Midbrain (tissue), 1 donor: ENCODE measurements at regions not wholly inside any gene's neighbourhood (a gene's known extent, or its start where the extent isn't known, plus 50 kb on each side); places are given as distances from the start of the nearest gene placed in this dataset.
"Not testable (repeated sequence)": the region's sequence is repeated elsewhere in the genome, so short reads cannot be mapped to it uniquely, and the experiment has no call there.

Experiments
- DNase-seq: peaks from one replicate; lab custom pipeline; 2025; lab: John Stamatoyannopoulos, UW

DNA sequence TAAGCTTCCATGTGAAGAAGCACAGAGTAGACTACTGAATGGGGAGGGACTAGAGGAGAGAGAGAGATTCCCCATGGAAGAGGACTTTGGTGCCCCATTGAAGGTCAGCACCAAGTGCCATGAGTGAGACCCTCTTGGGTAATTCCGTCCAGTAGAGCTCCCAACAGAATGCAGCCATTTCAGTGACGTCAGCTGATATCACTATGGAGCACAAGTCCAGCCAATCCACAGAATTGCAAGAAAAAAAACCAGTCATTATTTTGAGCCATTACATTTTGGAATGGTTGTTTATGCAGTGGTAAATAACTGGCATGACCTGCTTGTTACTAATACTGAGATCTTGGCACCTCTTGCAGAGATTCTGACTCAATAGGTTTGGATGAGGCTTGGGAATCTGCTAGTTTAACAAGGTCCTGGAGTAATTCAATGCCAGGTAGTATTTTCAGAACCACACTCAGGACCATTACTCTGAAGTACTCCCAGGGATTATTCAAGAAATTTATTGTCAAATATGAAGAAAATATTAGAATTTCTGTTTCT is 52.6 kb upstream of the SP8 start:
- no peak for DNase-seq

DNA sequence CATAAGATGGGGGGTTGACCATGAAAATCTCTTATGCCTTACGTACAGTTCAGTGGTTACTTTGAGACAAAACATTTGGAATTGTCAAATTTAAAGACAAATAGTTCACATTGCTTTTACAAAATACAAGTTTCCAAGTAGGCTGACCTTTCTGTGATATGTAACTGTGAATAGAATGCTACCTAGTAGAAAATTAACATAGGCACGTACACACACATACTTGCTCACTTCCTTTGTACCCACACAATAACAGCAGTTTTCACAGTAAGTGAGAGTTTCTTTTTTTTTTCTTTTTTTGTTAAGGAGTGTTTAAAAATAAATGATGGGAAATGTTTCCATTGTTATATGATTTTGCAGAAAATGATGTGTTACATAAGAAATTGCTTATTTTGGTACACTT is 53.3 kb upstream of the SP8 start:
- DNase-seq, result no peak

DNA sequence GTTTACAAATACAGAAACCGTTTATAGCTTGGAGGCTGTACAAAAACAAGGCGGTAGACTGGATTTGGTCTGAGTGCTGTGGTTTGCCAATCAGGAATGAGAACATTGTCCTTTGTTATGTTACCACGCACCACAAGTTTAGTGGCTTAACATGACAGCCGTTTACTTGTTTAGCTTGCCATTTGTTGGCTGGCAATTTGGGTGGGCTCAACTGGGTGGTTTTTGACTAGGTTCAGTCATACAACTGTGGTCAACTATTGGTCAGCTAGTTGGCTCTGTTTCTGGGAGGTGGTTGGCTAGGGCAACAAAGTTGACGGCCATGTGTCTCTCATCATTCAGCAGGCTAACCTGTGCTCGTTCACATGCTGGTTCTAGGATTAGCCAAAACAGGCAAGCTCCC is 60.1 kb upstream of the SP8 start:
- no peak for DNase-seq

DNA sequence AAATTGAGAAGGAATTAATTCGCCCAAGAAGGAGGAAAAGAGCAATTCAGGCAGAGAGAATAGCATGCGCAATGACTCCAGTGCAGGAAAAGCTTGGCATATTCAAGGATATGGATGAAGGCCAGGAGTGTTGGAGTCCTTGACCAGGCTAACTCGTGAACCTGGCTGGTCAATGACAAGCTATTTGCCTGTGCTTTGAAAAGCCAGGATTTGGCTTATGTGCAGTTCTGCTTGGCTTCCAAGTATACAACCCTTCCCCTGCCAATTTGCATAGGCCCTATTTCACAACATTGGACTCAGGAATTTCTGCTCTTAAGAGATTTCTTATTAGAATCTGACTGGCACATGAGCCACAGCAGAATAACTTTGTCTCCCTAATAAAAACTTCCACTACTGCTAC is 72.3 kb upstream of the SP8 start:
- peak; percentile 66 for DNase-seq

DNA sequence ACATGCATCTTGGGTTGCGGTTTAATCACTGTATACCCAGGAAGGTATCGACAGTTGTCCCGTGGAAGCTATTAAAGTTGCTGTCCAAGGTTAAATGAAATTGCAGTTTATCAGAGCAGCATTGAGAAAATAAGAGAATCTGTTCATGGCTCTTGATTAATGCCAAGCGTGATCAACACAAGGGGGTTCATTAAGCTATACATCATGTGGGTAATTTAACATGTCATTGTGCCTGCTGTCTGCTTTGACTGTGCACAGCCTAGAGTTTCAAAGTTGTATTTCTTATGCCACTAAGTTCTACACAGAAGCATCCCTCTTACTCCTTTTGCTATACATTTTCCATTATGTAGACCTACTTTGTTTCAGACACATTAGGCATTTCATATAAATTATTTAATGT is 74.8 kb upstream of the SP8 start:
- no peak for DNase-seq

DNA sequence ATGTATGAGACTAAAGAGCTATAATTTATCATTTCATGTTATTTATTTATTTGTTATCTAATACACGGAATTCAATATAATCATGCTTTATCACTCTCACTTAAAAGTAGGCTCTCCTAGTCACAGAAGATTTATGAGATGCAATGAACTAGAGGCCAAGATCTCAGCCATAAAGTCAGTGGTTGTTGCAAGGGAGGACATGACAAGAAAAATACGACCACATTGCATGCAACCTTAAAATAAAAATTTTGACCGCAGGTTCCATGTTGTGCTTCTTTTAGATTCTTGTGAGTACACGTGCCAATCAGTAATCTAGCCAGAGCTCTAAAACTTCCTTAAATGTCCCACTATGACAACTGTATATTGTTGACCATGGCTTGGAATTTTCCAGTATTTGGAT is 75.9 kb upstream of the SP8 start:
- DNase-seq, result no peak

DNA sequence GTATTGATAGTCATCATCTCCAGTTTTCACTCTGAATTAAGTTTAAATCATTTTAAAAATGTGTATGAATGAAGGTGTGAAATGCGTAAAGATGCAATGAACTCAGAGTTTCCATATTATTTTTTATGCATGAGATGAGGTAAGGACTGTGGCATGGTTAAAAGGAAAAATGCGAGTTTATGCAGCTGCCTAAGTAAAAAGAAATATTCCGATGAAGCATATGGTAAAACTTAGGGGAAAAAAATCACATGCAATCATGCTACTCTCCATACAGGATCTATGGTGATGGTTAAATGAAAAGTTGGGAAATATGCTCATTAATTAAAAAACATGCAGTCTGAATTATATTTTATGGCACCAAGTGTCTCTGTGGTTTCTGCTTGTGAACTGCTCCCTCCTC is 77.5 kb upstream of the SP8 start:
- no peak for DNase-seq

DNA sequence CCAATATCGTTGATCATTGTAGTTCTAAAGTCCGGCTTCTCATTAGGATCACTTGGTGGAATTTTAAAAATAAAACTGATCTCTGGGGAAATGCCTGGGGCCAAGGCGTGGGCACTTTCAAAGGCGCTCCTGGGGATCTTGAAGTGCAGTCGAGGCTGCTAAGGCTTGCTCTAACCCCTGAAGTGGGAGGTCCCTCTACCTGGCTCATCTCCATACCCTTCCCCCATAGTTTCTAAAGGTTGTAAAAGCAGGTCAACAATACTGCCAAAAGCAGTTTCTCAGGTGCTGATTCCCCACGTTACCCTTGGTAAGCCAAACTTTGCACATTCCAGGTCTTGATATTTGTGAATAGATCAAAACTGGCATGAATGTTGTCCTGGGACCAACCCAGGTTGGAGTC is 79.0 kb upstream of the SP8 start:
- DNase-seq, result no peak

DNA sequence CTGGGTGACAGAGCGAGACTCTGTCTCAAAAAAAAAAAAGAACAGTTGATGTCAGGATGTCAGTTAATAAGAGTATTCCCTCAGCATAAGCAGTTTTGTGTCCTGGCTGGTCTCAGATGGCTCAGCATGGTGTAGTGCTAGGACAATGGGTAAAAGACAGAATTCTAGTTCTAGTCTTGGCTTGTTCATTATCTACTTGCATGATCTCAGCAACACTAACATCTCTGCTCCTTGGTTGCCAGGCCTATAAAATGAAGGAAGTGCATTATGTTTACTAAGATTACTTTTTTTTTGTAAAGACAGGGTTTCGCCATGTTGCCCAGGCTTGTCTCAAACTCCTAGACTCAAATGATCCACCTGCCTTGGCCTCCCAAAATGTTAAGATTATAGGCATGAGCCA is 84.3 kb upstream of the SP8 start:
- no peak for DNase-seq

DNA sequence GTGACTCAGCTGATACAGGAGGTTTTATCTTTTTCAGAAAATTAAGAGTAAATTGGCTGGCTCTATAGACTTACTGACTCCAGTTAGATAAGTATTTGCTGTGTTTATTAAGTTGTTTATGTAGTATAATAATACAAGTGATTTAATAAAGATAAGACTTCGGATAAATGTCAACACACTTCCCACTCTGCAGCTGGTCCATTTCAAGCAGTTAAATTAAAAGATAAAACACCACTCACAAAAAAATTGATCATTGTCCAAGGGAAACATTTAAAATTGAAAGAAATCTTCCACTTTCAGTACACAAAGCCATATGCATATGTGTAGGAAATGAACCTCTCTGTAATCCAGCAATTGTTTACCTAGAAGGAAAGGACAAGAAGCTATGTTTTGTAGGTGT is 106.1 kb upstream of the SP8 start:
- no peak for DNase-seq

DNA sequence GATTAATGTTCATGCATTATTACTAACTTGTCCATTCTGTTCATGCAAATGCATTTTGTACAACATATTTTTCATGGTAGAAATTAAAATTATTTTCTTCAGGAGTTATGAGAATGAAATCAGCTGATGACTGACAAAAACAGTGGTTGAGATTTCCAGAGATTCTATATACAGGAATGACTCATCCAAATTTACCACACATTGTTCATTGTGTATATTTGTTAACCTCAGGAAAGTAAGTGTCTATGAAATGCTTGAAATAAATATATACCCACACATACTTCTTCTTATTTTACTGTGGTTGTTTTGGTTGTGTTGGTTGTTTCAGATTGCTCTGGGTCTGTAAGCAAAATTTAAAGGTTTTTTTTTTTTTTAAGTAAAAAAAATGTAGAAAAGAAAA is 108.1 kb upstream of the SP8 start:
- no peak for DNase-seq

DNA sequence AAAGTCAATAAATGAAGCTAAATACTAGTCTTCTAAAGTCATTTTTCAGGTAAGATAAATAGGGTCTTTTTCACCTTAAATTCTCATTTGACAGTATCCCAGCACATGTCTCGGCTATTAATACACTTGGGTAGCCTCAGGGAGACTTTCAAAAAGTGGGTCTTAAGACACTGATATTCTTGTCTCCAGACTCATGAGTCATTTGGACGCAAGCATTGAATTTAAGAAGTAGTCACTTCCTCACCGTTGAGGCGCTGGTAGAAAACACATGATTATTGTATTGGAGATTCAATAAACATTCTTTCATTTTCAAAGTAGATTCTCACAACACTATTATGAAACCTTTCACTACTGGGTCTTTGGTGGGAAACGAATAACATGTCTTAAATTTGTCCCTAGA is 108.9 kb upstream of the SP8 start:
- no peak for DNase-seq

DNA sequence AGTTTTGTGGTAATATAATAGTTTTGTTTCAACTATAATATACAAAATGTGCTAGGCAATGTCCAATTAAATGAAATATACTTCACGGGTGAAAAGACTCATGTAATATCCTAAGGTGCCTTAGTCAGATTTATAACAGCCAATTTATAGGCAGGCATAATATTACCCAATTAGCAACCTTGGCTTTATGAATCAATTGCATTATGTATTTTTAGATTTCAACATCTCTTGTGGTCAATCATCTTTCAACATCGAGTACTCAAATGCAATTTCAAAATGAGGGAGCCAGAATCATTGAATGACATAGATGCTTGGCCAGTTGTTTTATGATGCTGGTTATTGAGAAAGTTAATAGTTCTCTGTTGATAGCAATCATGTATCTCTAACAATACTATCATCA is 110.3 kb upstream of the SP8 start:
- DNase-seq, result no peak

DNA sequence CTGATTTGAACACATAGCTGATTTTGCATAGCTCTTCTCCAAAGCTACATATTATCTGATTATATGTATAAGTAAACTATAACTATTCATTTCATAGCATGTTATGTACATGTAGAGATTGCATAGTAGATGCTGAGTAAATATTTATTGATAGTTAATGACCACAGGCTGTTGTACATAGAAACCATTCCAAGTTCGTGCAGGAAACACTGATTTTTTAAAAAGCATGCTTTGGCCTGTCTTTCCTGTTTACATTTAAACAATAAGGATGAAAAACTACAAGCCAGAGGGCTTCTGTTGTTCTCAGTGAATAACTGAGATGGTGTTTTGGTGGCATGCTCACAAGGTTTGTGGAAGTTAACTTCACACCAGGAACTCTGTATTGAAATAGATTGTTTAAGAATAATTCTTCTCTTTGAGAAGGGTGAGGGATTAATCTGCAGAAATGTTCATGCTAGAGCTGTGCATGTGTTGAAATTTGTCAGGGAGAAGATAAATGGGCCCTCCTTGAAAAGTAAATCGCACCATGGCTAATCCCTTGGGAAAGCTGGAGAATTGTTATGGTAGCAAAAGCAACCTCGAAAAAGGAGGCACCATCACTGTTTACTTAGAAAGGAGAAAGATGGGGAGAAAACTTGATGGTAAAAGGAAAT is 120.2 kb upstream of the SP8 start:
- DNase-seq, result no peak

DNA sequence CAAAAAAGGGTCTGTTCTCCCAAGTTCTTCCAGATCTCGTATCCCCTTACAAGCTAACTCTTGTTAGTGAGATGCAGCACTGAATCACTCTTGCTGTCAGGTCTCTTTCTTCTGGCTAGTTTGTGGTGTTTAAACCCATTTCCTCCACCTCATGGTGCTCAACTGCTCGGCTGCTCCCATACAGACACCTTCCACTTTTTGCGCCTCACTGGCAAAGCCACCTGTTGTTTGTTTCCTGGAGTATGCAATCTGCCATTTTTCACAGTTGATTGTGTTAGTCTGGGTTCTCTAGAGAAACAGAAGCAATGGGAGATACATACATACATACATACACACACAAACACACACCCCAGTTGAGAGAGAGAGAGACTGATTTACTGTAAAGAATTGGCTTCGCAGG is 124.4 kb upstream of the SP8 start:
- no peak for DNase-seq

DNA sequence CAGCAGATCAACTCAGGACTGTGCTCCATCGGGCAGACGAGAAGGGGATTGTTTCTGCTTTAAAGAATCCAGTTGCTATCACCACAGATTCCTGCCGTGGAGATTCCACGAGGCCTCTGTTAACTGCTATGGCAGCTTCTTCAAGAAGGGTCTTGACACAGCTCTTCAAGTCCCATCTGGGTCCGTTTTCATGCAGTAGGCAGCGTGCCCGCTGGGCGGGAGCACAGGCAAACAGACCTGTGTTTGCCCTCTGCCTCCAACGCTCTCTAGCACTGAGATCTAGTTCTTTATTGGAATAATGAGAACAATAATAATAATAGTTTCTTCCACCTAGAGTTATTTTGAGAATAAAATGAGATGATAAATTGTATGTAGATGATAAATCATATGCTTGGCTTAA is 127.2 kb upstream of the SP8 start:
- DNase-seq, result no peak

DNA sequence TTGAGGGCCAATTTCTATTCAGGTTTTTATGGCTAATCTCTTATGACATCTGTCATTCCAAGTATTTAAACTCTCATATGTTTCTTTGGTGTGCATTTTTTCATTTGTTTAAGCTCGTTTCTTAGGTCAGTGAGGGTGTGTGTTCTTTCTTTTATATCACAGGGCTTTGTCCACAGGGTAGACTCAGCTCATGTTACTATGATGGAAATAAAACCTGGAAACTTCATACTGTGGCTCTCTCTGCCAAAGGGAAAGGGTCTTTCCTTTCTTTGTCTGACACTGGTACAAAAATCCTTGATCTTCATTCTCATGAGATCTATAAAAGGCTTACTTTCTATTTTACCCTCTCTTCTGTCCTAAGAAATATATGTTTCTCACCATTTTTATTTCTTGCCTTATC is 129.6 kb upstream of the SP8 start:
- DNase-seq, result no peak

DNA sequence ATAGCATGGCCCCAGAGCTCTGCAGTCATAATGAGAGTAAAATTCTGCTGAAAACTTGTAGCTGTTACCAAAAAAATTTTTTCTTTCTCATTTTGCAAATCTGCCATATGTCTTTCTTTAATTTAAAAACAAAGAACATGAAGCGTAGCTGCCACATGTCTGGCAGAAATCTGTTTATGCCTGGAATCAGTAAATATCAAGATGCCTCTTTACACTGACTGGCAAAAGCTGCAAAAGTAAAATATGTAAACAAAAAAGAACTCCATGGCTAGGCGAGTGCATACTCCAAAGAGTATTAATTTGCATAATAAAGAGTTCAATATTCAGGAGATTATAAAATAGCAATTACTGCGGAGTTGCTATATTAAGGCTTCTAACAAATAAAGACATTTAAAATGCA is 130.9 kb upstream of the SP8 start:
- no peak for DNase-seq

DNA sequence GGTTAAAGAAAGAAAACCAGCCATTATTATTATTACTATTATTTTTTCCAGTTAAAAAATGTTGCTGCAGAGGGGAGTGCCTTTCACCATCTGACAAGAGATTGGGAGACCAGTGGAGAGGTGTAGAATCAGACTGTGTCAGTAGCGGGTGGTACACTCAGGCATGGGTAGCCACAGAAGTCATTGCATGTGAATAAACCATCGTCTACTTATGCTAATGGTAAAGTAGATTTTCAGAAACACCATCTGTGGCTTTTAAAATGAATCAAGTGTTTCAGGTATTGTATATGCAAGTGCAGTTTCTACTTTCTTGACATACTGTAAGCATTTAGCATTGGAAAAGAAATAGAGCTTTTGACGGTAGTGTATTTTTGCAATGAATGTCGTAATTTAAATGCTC is 131.5 kb upstream of the SP8 start:
- DNase-seq, result no peak

DNA sequence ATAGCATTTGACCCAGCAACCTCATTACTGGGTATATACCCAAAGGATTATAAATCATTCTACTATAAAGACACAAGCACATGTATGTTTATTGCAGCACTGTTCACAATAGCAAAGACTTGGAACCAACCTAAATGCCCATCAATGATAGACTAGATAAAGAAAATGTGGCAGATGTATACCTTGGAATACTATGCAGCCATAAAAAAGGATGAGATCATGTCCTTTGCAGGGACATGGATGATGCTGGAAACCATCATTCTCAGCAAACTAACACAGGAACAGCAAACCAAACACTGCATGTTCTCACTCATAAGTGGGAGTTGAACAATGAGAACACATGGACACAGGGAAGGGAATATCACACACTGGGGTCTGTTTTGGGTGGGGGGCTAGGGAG is 140.5 kb upstream of the SP8 start:
- DNase-seq, result not testable (repeated sequence)

DNA sequence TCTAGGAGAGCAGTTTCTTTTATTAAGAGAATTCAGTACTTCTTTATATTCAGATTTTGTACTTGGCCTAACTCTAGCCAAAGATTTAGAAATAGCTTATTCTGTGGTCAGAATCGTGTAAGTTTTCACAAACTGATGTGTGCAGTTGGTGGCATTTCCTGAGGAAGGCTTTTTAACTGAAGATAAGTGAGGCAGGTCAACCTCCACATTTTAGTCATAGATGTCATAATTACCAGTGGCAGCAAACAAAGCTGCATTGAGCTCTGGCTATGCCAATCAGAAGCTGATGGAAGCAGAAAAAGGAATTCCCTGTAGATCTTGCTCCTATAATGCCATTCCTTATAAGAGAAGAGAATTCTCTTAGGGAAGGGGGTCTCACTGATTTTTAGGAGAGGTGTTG is 141.3 kb upstream of the SP8 start:
- no peak for DNase-seq

DNA sequence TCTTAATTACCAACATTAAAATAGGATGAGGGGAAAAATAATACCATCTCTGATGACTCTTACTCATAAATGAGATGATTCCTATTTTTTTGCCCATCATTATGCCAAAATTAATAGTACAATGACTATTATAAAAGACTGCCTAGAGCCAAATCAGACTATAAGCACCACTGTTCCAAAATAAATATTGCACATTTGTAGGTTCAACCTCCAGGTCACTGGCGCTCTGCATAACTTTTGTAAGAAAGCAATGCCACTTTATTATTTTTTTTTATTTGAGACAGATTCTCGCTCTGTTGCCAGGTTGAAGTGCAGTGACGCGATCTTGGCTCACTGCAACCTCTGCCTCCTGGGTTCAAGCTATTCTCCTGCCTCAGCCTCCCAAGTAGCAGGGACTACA is 142.5 kb upstream of the SP8 start:
- DNase-seq, result no peak

DNA sequence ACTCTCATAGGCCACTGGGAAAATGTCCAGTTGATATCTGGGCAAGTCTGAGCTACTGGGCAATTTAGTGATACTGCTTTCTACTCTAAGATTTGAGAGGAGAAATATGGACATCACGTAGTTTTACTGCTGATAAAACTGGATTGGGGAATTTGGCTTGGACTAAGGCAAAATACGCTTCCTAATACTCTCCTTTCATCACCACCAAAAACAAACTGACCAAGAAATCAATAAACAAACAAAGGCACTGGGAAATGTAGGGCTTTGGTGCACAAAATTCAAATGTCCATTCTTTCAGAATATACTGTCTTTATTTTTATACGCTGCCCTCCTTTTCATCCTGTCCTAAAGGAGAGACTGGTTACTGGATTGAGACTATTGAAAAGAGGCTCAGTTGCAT is 145.1 kb upstream of the SP8 start:
- no peak for DNase-seq

DNA sequence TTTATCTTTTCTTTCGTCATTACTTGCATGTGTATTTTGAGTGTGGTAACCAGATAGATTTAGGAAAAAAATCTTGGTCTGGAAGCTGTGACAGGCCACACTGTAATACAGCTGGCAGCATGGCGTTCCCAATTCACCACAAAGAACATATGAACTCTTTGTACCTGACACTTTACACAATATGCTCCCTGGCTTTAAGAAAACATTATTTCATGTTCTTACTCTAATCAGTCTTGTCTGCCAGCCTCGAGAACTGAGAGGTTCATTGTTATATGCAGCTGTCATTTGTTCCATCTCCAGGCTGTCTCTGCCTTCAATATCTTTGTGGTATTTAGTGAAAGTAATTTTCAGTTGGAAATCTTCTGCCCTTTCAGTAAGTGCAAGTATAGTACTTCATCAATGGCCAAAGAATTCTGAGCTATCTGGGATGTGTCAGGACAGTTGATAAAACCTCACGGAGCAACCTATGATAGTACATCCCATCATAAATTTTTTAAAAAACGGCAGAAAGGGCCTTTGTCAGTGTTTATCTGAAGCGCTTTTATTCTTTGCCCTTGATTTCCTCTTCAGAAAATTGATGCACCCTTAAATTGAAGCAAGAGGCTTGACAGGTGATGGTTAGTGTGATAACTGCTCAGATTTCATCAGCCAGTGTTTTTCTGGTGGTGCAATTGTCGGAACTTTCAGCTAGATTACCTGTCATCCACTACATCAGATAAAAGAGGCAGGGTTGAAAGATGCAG is 146.3 kb upstream of the SP8 start:
- DNase-seq, result no peak
